B cell (primary cell): ENCODE measurements at regions not wholly inside any gene's neighbourhood (a gene's known extent, or its start where the extent isn't known, plus 50 kb on each side); places are given as distances from the start of the nearest gene placed in this dataset.

Source experiments
- ATAC-seq: fragments of 200-7000 bp; cut with Tn5 transposase; one replicate; pipeline ENCODE4 v1.10.0; 2021; ENCODE audit warnings: low read depth, mild to moderate bottlenecking, moderate number of reproducible peaks, moderate library complexity
- CTCF ChIA-PET: fragments of 350-600 bp; sonication (Branson Sonifier 250); formaldehyde crosslinking; loops from one replicate; lab custom pipeline; 2021; ENCODE audit warnings: antibody characterized with exemption, inconsistent platforms; lab: Charles Lee
- POLR2A ChIA-PET: fragments of 350-600 bp; sonication (Branson Sonifier 250); formaldehyde crosslinking; loops from one replicate; lab custom pipeline; 2021; ENCODE audit warnings: antibody characterized with exemption; lab: Charles Lee
- DNase-seq: peaks from one replicate; pipeline ENCODE4 v3.0.0; 2013
- H2AFZ ChIP-seq: 2 replicates; pipeline ENCODE4 v1.6.1; 2012; ENCODE audit warnings: mild to moderate bottlenecking, low read depth, low read length; ENCODE audit not compliant: insufficient read depth, poor library complexity, severe bottlenecking
- H3K27ac ChIP-seq, 2 donors: 1 replicate in 1 of 2; 2 replicates in 1 of 2; pipeline ENCODE4 v1.5.1; 2012 to 2013; ENCODE audit warnings: low read length in 2 of 2, mild to moderate bottlenecking in 2 of 2, moderate library complexity in 1 of 2
- H3K27me3 ChIP-seq, 4 experiments: fragments of 200-600 bp in 1 of 4; sonication (generic) in 1 of 4; replicated peaks in 1 of 4; 1 replicate in 2 of 4; 2 replicates in 2 of 4; pipeline versions ENCODE4 v1.6.1 to v1.7.0; 2013 to 2016; ENCODE audit warnings: low read length in 3 of 4, mild to moderate bottlenecking in 2 of 4, mixed read lengths in 1 of 4, moderate library complexity in 1 of 4; ENCODE audit not compliant: insufficient read depth in 4 of 4, control insufficient read depth in 3 of 4; ENCODE audit errors: control extremely low read depth in 1 of 4
- H3K36me3 ChIP-seq, 2 experiments: replicated peaks in 1 of 2; 1 replicate in 1 of 2; 2 replicates in 1 of 2; pipeline versions ENCODE4 v1.6.1 to v1.7.1; 2013; ENCODE audit warnings: low read length in 1 of 2; ENCODE audit not compliant: insufficient read depth in 2 of 2, control insufficient read depth in 1 of 2; ENCODE audit errors: control extremely low read depth in 1 of 2, extremely low read depth in 1 of 2
- H3K4me1 ChIP-seq, 2 donors: fragments of 200-600 bp in 1 of 2; sonication (generic) in 1 of 2; 1 replicate in 1 of 2; 2 replicates in 1 of 2; pipeline versions ENCODE4 v1.5.1 to v1.6.1; 2013 to 2017; ENCODE audit warnings: low read length in 2 of 2; ENCODE audit not compliant: control insufficient read depth in 2 of 2, insufficient read depth in 2 of 2
- H3K4me2 ChIP-seq: replicated peaks from 2 replicates; pipeline ENCODE3; 2012; ENCODE audit warnings: mild to moderate bottlenecking, low read depth, low read length; ENCODE audit not compliant: poor library complexity, severe bottlenecking
- H3K4me3 ChIP-seq, 5 experiments: fragments of 200-600 bp in 1 of 5; sonication (generic) in 1 of 5; 1 replicate in 3 of 5; 2 replicates in 2 of 5; pipeline versions ENCODE4 v1.5.1 to v1.7.0; 2011 to 2016; ENCODE audit warnings: low read length in 4 of 5, mild to moderate bottlenecking in 4 of 5, low read depth in 2 of 5, control low read depth in 1 of 5, moderate library complexity in 1 of 5; ENCODE audit not compliant: insufficient read depth in 1 of 5; ENCODE audit errors: control extremely low read depth in 1 of 5, extremely low read depth in 1 of 5
- H3K79me2 ChIP-seq: fragments of 200-600 bp; sonication (generic); one replicate; pipeline ENCODE4 v1.6.0; 2016; ENCODE audit warnings: low read length; ENCODE audit not compliant: control insufficient read depth, insufficient read depth
- H3K9ac ChIP-seq: fragments of 200-600 bp; sonication (generic); 2 replicates; pipeline ENCODE4 v1.6.1; 2017; ENCODE audit warnings: mild to moderate bottlenecking, low read length, moderate library complexity
- H3K9me3 ChIP-seq, 3 donors: one replicate each; pipeline versions ENCODE4 v1.6.1 to v1.7.1; 2013; ENCODE audit warnings: low read length in 2 of 3; ENCODE audit not compliant: control insufficient read depth in 2 of 3, insufficient read depth in 1 of 3; ENCODE audit errors: control extremely low read depth in 1 of 3
- H4K20me1 ChIP-seq: 2 replicates; pipeline ENCODE4 v1.6.0; 2012; ENCODE audit warnings: mild to moderate bottlenecking, low read length; ENCODE audit not compliant: insufficient read depth, control insufficient read depth, poor library complexity, severe bottlenecking
- H3K27ac Mint-ChIP-seq: one replicate; pipeline ENCODE4 v1.8.0; 2021; ENCODE audit warnings: mixed read lengths
- H3K27me3 Mint-ChIP-seq: one replicate; pipeline ENCODE4 v1.8.0; 2021; ENCODE audit warnings: mixed read lengths
- H3K4me1 Mint-ChIP-seq: one replicate; pipeline ENCODE4 v1.8.0; 2021; ENCODE audit warnings: mixed read lengths
- H3K4me3 Mint-ChIP-seq: one replicate; pipeline ENCODE4 v1.8.0; 2021; ENCODE audit warnings: mixed read lengths
- H3K9me3 Mint-ChIP-seq: one replicate; pipeline ENCODE4 v1.8.0; 2022; ENCODE audit warnings: mixed read lengths; ENCODE audit not compliant: insufficient read depth
- EZH2 ChIP-seq: IDR thresholded peaks from 2 replicates; pipeline ENCODE4 v1.6.1; 2012; ENCODE audit warnings: borderline replicate concordance, low read depth, mild to moderate bottlenecking, moderate library complexity, low read length; ENCODE audit not compliant: insufficient read depth, poor library complexity, severe bottlenecking
- WGBS: methylation state at CpG from one replicate; pipeline ENCODE4 v1.1.5; 2013; ENCODE audit warnings: missing lambda C conversion rate; ENCODE audit not compliant: insufficient coverage; 5-methylcytosine and 5-hydroxymethylcytosine counted together
- intact Hi-C: fragments of 100-400 bp; cut with micrococcal nuclease; formaldehyde crosslinking; loops from one replicate; pipeline ENCODE4 v1.10.0; 2022
- TF ChIP-seq, protein P1 (sequence below): fragments of 200-600 bp; IDR thresholded peaks from one replicate; pipeline ENCODE4 v1.8.0; 2022; ENCODE audit warnings: antibody characterized with exemption, mild to moderate bottlenecking

DNA sequence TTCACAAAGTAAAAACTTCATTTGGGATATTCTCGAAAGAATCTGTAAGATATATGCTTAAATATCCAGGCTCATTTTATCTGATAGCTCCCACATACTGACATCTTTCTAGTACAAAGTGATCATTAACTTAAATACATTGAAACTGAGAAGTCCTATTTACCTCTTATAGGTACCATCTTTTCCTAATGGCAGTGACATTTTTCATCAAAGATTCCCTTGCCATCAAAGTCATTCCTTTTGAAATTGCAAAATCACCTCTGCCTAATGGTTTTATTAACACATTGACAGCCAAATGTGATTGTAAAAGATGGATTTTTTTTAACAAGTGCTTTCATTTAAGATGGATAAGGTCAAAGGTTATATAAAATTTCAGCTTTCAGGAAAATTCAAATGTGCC is 346.6 kb downstream of the MFSD1 start:
- ChIA-PET CTCF (no interaction called here), POLR2A (no interaction called here)
- whole genome bisulfite sequencing = no CpG with 5 or more reads among the region's 1 CpG
- TF ChIP-seq, protein P1, sequence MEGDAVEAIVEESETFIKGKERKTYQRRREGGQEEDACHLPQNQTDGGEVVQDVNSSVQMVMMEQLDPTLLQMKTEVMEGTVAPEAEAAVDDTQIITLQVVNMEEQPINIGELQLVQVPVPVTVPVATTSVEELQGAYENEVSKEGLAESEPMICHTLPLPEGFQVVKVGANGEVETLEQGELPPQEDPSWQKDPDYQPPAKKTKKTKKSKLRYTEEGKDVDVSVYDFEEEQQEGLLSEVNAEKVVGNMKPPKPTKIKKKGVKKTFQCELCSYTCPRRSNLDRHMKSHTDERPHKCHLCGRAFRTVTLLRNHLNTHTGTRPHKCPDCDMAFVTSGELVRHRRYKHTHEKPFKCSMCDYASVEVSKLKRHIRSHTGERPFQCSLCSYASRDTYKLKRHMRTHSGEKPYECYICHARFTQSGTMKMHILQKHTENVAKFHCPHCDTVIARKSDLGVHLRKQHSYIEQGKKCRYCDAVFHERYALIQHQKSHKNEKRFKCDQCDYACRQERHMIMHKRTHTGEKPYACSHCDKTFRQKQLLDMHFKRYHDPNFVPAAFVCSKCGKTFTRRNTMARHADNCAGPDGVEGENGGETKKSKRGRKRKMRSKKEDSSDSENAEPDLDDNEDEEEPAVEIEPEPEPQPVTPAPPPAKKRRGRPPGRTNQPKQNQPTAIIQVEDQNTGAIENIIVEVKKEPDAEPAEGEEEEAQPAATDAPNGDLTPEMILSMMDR = no peak
- TF ChIP-seq EZH2 = no peak
- H3K4me1 ChIP-seq = no peaks in the 10 kb centered on the region
- H2AFZ ChIP-seq = no peak overlapping the region
- no peaks in the 10 kb centered on the region for H3K9me3 ChIP-seq
- H3K36me3 ChIP-seq = no peaks in the 10 kb centered on the region
- H3K9ac ChIP-seq = no peak overlapping the region
- Mint-ChIP-seq H3K27me3 (no peaks in the 10 kb centered on the region), H3K27ac (no peak overlapping the region), H3K4me1 (no peaks in the 10 kb centered on the region), H3K4me3 (no peak overlapping the region), H3K9me3 (no peaks in the 10 kb centered on the region)
- H4K20me1 ChIP-seq = no peaks in the 10 kb centered on the region
- no peak overlapping the region for H3K4me2 ChIP-seq
- no peak overlapping the region for H3K4me3 ChIP-seq
- H3K79me2 ChIP-seq = no peaks in the 10 kb centered on the region
- DNase-seq = no peak
- no peak for ATAC-seq
- no peak overlapping the region for H3K27ac ChIP-seq
- no peaks in the 10 kb centered on the region for H3K27me3 ChIP-seq
- intact Hi-C loops = no loop called here

DNA sequence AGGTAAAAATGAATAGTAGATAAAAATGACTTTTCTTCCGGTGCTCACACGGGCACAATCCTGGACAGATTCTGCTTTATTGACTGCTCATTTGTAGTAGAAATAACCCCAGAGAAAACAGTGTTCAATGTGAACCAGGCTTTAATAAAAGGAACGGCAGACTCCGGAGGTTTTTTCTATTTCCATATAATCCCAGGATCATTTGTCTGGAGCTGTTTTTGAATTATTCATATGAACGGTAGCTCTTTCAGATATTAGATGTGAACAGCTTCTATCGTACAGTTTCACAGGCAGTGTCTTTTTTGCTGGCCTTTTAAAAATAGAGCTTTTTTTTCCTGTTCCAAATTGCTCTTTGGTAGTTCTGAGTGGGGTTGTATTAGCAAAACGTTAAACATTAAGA is 347.3 kb downstream of the MFSD1 start:
- Histone ChIP-seq H3K79me2 (no peaks in the 10 kb centered on the region), H2AFZ (no peak overlapping the region), H3K9ac (no peak overlapping the region), H3K4me3 (no peak overlapping the region), H3K27ac (no peak overlapping the region), H3K27me3 (no peaks in the 10 kb centered on the region), H3K9me3 (no peaks in the 10 kb centered on the region), H3K4me2 (no peak overlapping the region), H3K36me3 (no peaks in the 10 kb centered on the region), H4K20me1 (no peaks in the 10 kb centered on the region), H3K4me1 (no peaks in the 10 kb centered on the region)
- no peaks in the 10 kb centered on the region for H3K9me3 Mint-ChIP-seq
- POLR2A ChIA-PET = no interaction called here
- H3K4me3 Mint-ChIP-seq = no peak overlapping the region
- H3K27me3 Mint-ChIP-seq = no peaks in the 10 kb centered on the region
- no peak for DNase-seq
- no peak for ATAC-seq
- H3K27ac Mint-ChIP-seq = no peak overlapping the region
- H3K4me1 Mint-ChIP-seq = no peaks in the 10 kb centered on the region
- WGBS = 88% methylated on average over 2 of the region's 7 CpGs
- CTCF ChIA-PET = no interaction called here
- TF ChIP-seq EZH2 = no peak
- TF ChIP-seq, protein P1 = no peak
- intact Hi-C loops = no loop called here
